GM12872 (cell line): ENCODE measurements at regions not wholly inside any gene's neighbourhood (a gene's known extent, or its start where the extent isn't known, plus 50 kb on each side); places are given as distances from the start of the nearest gene placed in this dataset.

ENCODE experiments used
- CTCF ChIP-seq: IDR thresholded peaks from 3 replicates; pipeline ENCODE4 v1.5.1; 2011; ENCODE audit warnings: low read depth, mild to moderate bottlenecking, low read length, moderate library complexity; ENCODE audit not compliant: insufficient read depth

DNA sequence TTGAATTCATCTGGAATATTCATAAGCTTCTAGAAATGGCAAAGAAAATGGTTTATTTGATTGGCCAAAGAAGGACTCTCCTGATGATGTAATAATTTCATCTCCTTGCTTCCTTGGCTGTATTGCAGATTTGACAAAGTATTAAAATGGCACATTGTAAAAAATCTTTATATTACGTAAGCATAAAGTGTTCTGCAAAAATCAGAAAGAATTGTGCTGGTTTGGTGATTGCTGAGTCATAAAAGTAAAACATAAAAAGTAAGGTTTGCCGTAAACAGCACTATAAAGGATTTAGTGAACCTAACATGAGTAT is 255.9 kb upstream of the RREB1 start:
- no peak for TF ChIP-seq CTCF

GRCh38 chr6:6856538-6857523 is 250.9 kb upstream of the RREB1 start:
- TF ChIP-seq CTCF, result no peak

DNA sequence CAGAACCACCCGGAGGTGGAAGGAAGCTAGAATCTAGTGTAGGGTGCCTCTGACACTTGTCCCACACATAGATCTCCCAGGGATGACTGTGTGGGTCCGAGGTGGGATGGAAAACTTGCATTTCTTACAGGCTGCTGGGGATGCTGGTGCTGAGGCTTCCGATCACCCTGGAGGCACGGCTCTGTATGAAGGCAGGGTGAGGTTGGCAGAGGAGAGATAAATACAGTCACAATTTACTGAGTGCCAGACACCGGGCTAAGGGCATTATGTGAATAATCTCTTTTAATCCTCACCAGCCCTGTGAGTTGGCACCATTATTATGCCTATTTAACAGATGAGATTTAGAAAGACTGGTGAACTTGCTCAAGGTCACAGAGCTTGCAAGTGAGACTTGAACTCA is 250.2 kb upstream of the RREB1 start:
- TF ChIP-seq CTCF, result no peak

DNA sequence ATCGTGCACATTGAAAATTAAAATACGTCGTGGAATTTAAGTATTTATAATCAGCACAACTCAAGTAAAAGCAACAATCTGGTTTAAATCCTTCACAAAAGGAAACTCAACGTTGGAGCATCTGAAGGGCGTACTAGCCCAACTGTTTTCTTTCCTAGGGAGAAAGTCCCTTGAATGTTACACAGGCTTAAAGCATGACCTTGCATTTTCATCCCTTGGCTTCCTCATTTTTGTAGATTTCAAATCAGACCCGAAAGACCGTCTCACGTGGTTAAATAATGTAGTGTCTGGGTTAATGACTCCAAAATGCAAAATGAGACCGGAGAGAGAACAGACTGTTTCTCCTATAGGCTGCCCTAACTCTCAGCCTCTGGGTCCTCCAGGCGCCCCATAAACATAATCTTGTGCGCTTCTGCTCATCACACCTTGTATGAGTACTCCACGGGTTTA is 249.2 kb upstream of the RREB1 start:
- no peak for TF ChIP-seq CTCF

- TF ChIP-seq CTCF, result no peak
Measured at GRCh38 chr6:6859105-6859504, 248.7 kb upstream of the RREB1 start.

DNA sequence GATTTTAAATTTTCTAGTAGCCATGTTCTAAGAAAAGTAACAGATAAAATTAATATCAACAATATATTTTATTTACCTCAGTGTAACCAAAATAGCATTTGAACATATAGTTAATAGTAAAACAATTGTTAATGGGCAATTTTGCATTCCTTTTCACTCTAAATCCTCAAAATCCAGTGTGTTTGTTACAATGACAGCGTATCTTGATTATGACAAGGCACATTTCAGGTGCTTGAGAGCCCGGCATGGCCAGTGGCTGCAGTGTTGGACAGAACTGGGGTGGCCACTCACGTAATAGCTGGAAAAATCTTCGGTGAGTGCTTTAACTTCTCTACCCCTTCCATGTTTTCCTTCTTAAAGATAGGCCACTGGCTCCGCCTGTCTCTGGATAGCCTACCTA is 248.0 kb upstream of the RREB1 start:
- no peak for TF ChIP-seq CTCF

GRCh38 chr6:6860863-6861262 is 246.9 kb upstream of the RREB1 start:
- no peak for TF ChIP-seq CTCF
